GM21737 (cell line): ENCODE measurements at regions not wholly inside any gene's neighbourhood (a gene's known extent, or its start where the extent isn't known, plus 50 kb on each side); places are given as distances from the start of the nearest gene placed in this dataset.

Source experiments
- ATAC-seq: cut with Tn5 transposase; IDR thresholded peaks from one replicate; pipeline ENCODE4 v1.9.1; 2021; ENCODE audit warnings: mild to moderate bottlenecking, moderate library complexity; ENCODE audit not compliant: unreplicated experiment

- ATAC-seq, result no peak
These were observed 73.3 kb downstream of the TASL start for GRCh38 chrX:30504309-30504708.

- no peak for ATAC-seq
These were observed 82.1 kb downstream of the TASL start for GRCh38 chrX:30495468-30495867.

GRCh38 chrX:30493348-30493747 is 84.2 kb downstream of the TASL start:
- ATAC-seq, result no peak

GRCh38 chrX:30489323-30489722 is 88.2 kb downstream of the TASL start:
- no peak for ATAC-seq

- peak; percentile 67 for ATAC-seq
These were observed 89.5 kb downstream of the TASL start for GRCh38 chrX:30488092-30488491.

GRCh38 chrX:30483996-30484395 is 93.6 kb downstream of the TASL start:
- ATAC-seq, result peak; percentile 78

GRCh38 chrX:30468471-30468870 is 109.1 kb downstream of the TASL start:
- ATAC-seq, result no peak
